PFSK-1 (cell line): ENCODE measurements at regions not wholly inside any gene's neighbourhood (a gene's known extent, or its start where the extent isn't known, plus 50 kb on each side); places are given as distances from the start of the nearest gene placed in this dataset.

Experiments used
- FOXP2 ChIP-seq: optimal IDR thresholded peaks from 2 replicates; pipeline ENCODE3; 2011; ENCODE audit warnings: borderline replicate concordance, control low read depth, inconsistent platforms; ENCODE audit not compliant: insufficient read depth; ENCODE audit errors: extremely low read length, extremely low read depth
- POLR2AphosphoS5 ChIP-seq: IDR thresholded peaks from 2 replicates; pipeline ENCODE4 v1.6.1; 2012; ENCODE audit warnings: low read depth, mild to moderate bottlenecking, control low read depth, low read length, moderate library complexity
- REST ChIP-seq, 2 experiments: IDR thresholded peaks; 2 replicates each; pipeline versions ENCODE4 v1.6.1 to v1.8.0; 2011 to 2012; ENCODE audit warnings: low read depth in 2 of 2, low read length in 2 of 2, control low read depth in 1 of 2, inconsistent platforms in 1 of 2, mild to moderate bottlenecking in 1 of 2, moderate library complexity in 1 of 2; ENCODE audit not compliant: insufficient read depth in 1 of 2
- SIN3A ChIP-seq: IDR thresholded peaks from 2 replicates; pipeline ENCODE4 v1.6.1; 2012; ENCODE audit warnings: mild to moderate bottlenecking, low read length, moderate library complexity, borderline replicate concordance; ENCODE audit not compliant: insufficient read depth
- TAF1 ChIP-seq: IDR thresholded peaks from 2 replicates; pipeline ENCODE4 v1.6.1; 2012; ENCODE audit warnings: low read length, control low read depth, borderline replicate concordance; ENCODE audit not compliant: insufficient read depth

DNA sequence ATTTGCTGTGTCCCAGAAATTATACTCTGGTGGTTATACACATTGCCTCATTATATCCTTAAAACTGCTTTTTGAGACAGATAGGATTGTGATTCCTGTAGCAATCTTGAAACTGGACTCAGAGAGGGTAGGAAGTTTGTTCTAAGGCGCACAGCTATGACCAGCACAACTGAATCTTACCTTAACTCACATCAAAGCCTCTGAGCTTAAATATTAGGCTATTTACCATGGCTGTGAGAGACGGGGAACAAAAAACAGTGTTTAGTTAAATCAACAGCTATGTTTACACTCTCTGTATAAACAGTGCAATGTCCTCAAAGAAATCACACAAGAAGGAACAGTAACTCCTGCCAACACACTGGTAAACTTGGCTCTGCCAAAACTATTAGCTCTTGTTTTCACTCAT is 50.9 kb upstream of the TUT7 start:
- no peak for TF ChIP-seq POLR2AphosphoS5
- no peak for TF ChIP-seq FOXP2
- TF ChIP-seq SIN3A: no peak
- no peak for TF ChIP-seq REST (IDR thresholded peaks at IDR 0.05; ENCODE audit: insufficient read depth in 1 of 2, low read depth in 2 of 2, low read length in 2 of 2)
- TF ChIP-seq TAF1: no peak
